HEK293 (cell line): ENCODE measurements at regions not wholly inside any gene's neighbourhood (a gene's known extent, or its start where the extent isn't known, plus 50 kb on each side); places are given as distances from the start of the nearest gene placed in this dataset.

Source experiments
- CTCF ChIA-PET: fragments of 350-600 bp; formaldehyde crosslinking; extraction: SDS; loops from one replicate; lab custom pipeline; 2021; ENCODE audit warnings: antibody characterized with exemption; lab: Yijun Ruan, JAX
- POLR2A ChIA-PET: fragments of 300-600 bp; formaldehyde crosslinking; extraction: SDS; loops from one replicate; lab custom pipeline; 2020; ENCODE audit warnings: antibody characterized with exemption, inconsistent platforms; lab: Yijun Ruan, JAX
- H3K27ac ChIP-seq: fragments of 200-500 bp; sonication (Bioruptor generic); 2 replicates; pipeline ENCODE4 v1.5.1; 2014; ENCODE audit warnings: low read depth, low read length, control low read depth, inconsistent platforms; ENCODE audit errors: extremely low read depth
- H3K36me3 ChIP-seq, 2 experiments: fragments of 200-500 bp in 1 of 2; sonication (Bioruptor generic) in 1 of 2; 1 replicate in 1 of 2; 2 replicates in 1 of 2; pipeline ENCODE4 v1.5.1; 2014 to 2017; ENCODE audit warnings: inconsistent platforms in 2 of 2, low read length in 2 of 2; ENCODE audit not compliant: control insufficient read depth in 2 of 2, insufficient read depth in 1 of 2
- H3K4me1 ChIP-seq: fragments of 200-500 bp; sonication (Bioruptor generic); 2 replicates; pipeline ENCODE4 v1.5.1; 2014; ENCODE audit warnings: mild to moderate bottlenecking, low read length, inconsistent platforms; ENCODE audit not compliant: control insufficient read depth, insufficient read depth
- H3K4me3 ChIP-seq: 2 replicates; pipeline ENCODE4 v1.5.1; 2011; ENCODE audit warnings: low read depth, mild to moderate bottlenecking, control low read depth, low read length, moderate library complexity
- H3K9me3 ChIP-seq: fragments of 200-500 bp; sonication (Bioruptor generic); 2 replicates; pipeline ENCODE4 v1.5.1; 2014; ENCODE audit warnings: low read depth, low read length, inconsistent platforms; ENCODE audit not compliant: control insufficient read depth, insufficient read depth
- EGR2 ChIP-seq: fragments of 450-650 bp; formaldehyde crosslinking; IDR thresholded peaks from 2 replicates; pipeline ENCODE4 v1.5.1; 2016; ENCODE audit warnings: low read depth, missing biosample characterization, missing genetic modification characterization
- GLIS2 ChIP-seq: fragments of 450-650 bp; formaldehyde crosslinking; IDR thresholded peaks from 2 replicates; pipeline ENCODE4 v1.5.1; 2016; ENCODE audit warnings: missing biosample characterization, missing genetic modification characterization
- PBX3 ChIP-seq: sonication (generic); formaldehyde crosslinking; IDR thresholded peaks from 2 replicates; pipeline ENCODE4 v1.8.1; 2022; ENCODE audit warnings: mild to moderate bottlenecking, moderate library complexity, missing genetic modification reagents
- PRDM1 ChIP-seq: fragments of 450-650 bp; formaldehyde crosslinking; IDR thresholded peaks from 2 replicates; pipeline ENCODE4; 2016; ENCODE audit warnings: missing biosample characterization, missing genetic modification characterization
- SP7 ChIP-seq: fragments of 450-650 bp; formaldehyde crosslinking; IDR thresholded peaks from 2 replicates; pipeline ENCODE4 v1.5.1; 2016; ENCODE audit warnings: missing biosample characterization, missing genetic modification characterization
- ZBTB17 ChIP-seq: fragments of 450-650 bp; formaldehyde crosslinking; IDR thresholded peaks from 2 replicates; pipeline ENCODE4 v1.5.1; 2016; ENCODE audit warnings: missing biosample characterization, missing genetic modification characterization
- ZBTB7A ChIP-seq: fragments of 450-650 bp; formaldehyde crosslinking; IDR thresholded peaks from 2 replicates; pipeline ENCODE4 v1.5.1; 2016; ENCODE audit warnings: low read depth, missing biosample characterization, missing genetic modification characterization
- ZNF133 ChIP-seq: fragments of 450-650 bp; formaldehyde crosslinking; IDR thresholded peaks from 2 replicates; pipeline ENCODE4 v1.5.1; 2016; ENCODE audit warnings: missing biosample characterization, missing genetic modification characterization
- ZNF155 ChIP-seq: fragments of 450-650 bp; formaldehyde crosslinking; IDR thresholded peaks from 2 replicates; pipeline ENCODE4 v1.5.1; 2016; ENCODE audit warnings: missing biosample characterization, missing genetic modification characterization
- ZNF19 ChIP-seq: fragments of 450-650 bp; formaldehyde crosslinking; IDR thresholded peaks from 2 replicates; pipeline ENCODE4; 2016; ENCODE audit warnings: missing biosample characterization, missing genetic modification characterization, low read depth
- ZNF239 ChIP-seq: fragments of 450-650 bp; formaldehyde crosslinking; IDR thresholded peaks from 2 replicates; pipeline ENCODE4 v1.5.1; 2016; ENCODE audit warnings: missing biosample characterization, missing genetic modification characterization
- ZNF426 ChIP-seq: fragments of 450-650 bp; formaldehyde crosslinking; IDR thresholded peaks from 2 replicates; pipeline ENCODE4 v1.5.1; 2017; ENCODE audit warnings: missing biosample characterization, missing genetic modification characterization, mild to moderate bottlenecking, inconsistent platforms, moderate library complexity
- ZNF501 ChIP-seq: fragments of 450-650 bp; formaldehyde crosslinking; IDR thresholded peaks from 2 replicates; pipeline ENCODE4 v1.5.1; 2016; ENCODE audit warnings: missing biosample characterization, missing genetic modification characterization
- ZNF529 ChIP-seq: fragments of 450-650 bp; formaldehyde crosslinking; IDR thresholded peaks from 2 replicates; pipeline ENCODE4 v1.5.1; 2017; ENCODE audit warnings: missing genetic modification characterization, missing biosample characterization; ENCODE audit not compliant: insufficient replicate concordance
- ZNF548 ChIP-seq: fragments of 450-650 bp; formaldehyde crosslinking; IDR thresholded peaks from 2 replicates; pipeline ENCODE4 v1.5.1; 2016; ENCODE audit warnings: missing biosample characterization, missing genetic modification characterization
- ZNF626 ChIP-seq: fragments of 450-650 bp; sonication (Bioruptor Pico); formaldehyde crosslinking; IDR thresholded peaks from 2 replicates; pipeline ENCODE4 v1.5.1; 2018; ENCODE audit warnings: missing biosample characterization, missing genetic modification characterization, inconsistent platforms
- ZNF660 ChIP-seq: fragments of 450-650 bp; IDR thresholded peaks from 2 replicates; pipeline ENCODE4 v1.5.1; 2018; ENCODE audit warnings: missing biosample characterization, mild to moderate bottlenecking, missing genetic modification characterization
- ZNF785 ChIP-seq: fragments of 450-650 bp; formaldehyde crosslinking; IDR thresholded peaks from 2 replicates; pipeline ENCODE4 v1.5.1; 2016; ENCODE audit warnings: missing biosample characterization, missing genetic modification characterization
- ZNF791 ChIP-seq: fragments of 450-650 bp; formaldehyde crosslinking; IDR thresholded peaks from 2 replicates; pipeline ENCODE4 v1.5.1; 2016; ENCODE audit warnings: missing biosample characterization, missing genetic modification characterization
- ZSCAN30 ChIP-seq: fragments of 450-650 bp; IDR thresholded peaks from 2 replicates; pipeline ENCODE4 v1.5.1; 2018; ENCODE audit warnings: missing biosample characterization, mild to moderate bottlenecking, missing genetic modification characterization, moderate library complexity
- TF ChIP-seq, protein P1 (sequence below): IDR thresholded peaks from 2 replicates; pipeline ENCODE4 v1.6.1; 2011; ENCODE audit warnings: mild to moderate bottlenecking, low read depth, low read length, borderline replicate concordance
- TF ChIP-seq, protein P2 (sequence below): fragments of 450-650 bp; formaldehyde crosslinking; IDR thresholded peaks from 2 replicates; pipeline ENCODE4 v1.5.1; 2016; ENCODE audit warnings: missing biosample characterization, missing genetic modification characterization

DNA sequence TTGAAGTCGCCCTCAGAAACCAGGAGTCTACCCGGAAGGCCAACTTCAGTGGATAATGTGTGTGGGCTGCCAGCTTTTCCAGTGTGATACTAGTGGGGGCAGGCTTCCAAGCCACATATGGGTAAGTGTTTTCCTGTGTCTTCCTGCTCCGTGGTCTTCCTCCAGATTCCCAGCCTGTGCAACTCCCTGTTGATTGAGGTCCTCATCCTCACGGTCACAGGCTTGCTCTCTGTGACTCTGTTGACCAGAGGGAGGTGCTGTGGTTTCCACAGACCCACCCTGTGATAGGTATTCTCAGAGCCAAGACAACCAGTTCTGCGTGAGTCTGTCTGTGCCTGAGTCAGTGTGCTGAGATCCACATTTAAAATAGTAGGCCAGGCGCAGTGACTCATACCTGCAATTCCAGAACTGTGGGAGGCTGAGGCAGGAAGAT is 388.0 kb upstream of the IRX2 start (continued):
- TF ChIP-seq SP7 (tag by site-specific recombination) (no peak), ZNF426 (tag by site-specific recombination) (no peak)

DNA sequence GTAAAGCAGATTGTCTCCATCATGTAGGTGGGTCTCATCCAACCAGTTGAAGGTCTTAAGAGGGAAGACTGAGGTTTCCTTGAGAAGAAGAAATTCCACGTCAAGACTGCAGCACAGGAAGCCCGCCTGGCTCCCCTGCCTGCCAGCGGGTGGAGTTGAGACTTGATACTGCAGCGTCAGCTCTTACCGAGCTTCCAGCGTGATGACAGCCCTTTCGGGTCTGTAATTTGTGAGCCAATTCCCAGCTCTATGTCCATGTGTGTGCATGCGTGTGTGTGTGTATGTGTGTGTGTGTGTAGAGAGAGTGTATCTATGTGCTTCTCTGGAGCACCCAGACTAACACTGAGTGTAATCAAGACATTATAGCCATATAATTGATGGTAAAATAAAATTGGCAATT is 379.7 kb upstream of the IRX2 start:
- TF ChIP-seq ZNF548 = no peak
- TF ChIP-seq ZSCAN30 (tag by site-specific recombination) = no peak
- no peak for TF ChIP-seq PBX3
- CTCF ChIA-PET = no interaction called here
- H3K36me3 ChIP-seq = no peaks in the 10 kb centered on the region
- H3K4me3 ChIP-seq = no peak overlapping the region
- H3K27ac ChIP-seq = no peak overlapping the region
- no peaks in the 10 kb centered on the region for H3K9me3 ChIP-seq
- POLR2A ChIA-PET = no interaction called here
- H3K4me1 ChIP-seq = no peaks in the 10 kb centered on the region

DNA sequence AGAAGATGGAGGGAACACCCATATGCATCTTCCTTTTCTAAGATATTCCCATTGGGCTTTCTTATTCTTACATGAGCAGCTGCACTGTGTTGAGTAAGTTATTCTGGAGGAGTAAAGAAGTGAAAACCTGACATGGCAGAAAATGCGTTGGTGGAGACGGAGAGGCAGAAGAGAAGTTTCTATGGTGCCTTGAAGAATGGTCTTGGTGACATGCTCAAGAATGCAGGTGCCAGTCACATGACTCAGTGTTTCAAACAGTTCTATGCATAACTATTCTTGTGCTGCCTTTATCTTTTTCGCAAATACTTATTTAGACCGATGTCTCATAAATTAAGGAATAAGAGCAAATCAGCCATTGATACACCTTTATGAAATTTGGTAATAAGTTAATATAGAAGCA is 377.8 kb upstream of the IRX2 start:
- no peaks in the 10 kb centered on the region for H3K9me3 ChIP-seq
- no peaks in the 10 kb centered on the region for H3K36me3 ChIP-seq
- CTCF ChIA-PET = no interaction called here
- no peak overlapping the region for H3K4me3 ChIP-seq
- POLR2A ChIA-PET = no interaction called here
- no peaks in the 10 kb centered on the region for H3K4me1 ChIP-seq
- TF ChIP-seq, protein P1, sequence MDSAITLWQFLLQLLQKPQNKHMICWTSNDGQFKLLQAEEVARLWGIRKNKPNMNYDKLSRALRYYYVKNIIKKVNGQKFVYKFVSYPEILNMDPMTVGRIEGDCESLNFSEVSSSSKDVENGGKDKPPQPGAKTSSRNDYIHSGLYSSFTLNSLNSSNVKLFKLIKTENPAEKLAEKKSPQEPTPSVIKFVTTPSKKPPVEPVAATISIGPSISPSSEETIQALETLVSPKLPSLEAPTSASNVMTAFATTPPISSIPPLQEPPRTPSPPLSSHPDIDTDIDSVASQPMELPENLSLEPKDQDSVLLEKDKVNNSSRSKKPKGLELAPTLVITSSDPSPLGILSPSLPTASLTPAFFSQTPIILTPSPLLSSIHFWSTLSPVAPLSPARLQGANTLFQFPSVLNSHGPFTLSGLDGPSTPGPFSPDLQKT = no peak
- TF ChIP-seq, protein P2, sequence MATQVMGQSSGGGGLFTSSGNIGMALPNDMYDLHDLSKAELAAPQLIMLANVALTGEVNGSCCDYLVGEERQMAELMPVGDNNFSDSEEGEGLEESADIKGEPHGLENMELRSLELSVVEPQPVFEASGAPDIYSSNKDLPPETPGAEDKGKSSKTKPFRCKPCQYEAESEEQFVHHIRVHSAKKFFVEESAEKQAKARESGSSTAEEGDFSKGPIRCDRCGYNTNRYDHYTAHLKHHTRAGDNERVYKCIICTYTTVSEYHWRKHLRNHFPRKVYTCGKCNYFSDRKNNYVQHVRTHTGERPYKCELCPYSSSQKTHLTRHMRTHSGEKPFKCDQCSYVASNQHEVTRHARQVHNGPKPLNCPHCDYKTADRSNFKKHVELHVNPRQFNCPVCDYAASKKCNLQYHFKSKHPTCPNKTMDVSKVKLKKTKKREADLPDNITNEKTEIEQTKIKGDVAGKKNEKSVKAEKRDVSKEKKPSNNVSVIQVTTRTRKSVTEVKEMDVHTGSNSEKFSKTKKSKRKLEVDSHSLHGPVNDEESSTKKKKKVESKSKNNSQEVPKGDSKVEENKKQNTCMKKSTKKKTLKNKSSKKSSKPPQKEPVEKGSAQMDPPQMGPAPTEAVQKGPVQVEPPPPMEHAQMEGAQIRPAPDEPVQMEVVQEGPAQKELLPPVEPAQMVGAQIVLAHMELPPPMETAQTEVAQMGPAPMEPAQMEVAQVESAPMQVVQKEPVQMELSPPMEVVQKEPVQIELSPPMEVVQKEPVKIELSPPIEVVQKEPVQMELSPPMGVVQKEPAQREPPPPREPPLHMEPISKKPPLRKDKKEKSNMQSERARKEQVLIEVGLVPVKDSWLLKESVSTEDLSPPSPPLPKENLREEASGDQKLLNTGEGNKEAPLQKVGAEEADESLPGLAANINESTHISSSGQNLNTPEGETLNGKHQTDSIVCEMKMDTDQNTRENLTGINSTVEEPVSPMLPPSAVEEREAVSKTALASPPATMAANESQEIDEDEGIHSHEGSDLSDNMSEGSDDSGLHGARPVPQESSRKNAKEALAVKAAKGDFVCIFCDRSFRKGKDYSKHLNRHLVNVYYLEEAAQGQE (tag by site-specific recombination) = no peak
- no peak for TF ChIP-seq PRDM1 (tag by site-specific recombination)
- no peak for TF ChIP-seq ZNF501 (tag by site-specific recombination)
- no peak for TF ChIP-seq ZBTB7A (tag by site-specific recombination)
- TF ChIP-seq ZNF785 = no peak
- TF ChIP-seq ZNF791 (tag by site-specific recombination) = no peak
- no peak for TF ChIP-seq ZNF660 (tag by site-specific recombination)
- TF ChIP-seq ZNF529 (tag by site-specific recombination) = no peak
- TF ChIP-seq ZNF426 (tag by site-specific recombination) = no peak
- no peak for TF ChIP-seq ZBTB17 (tag by site-specific recombination)
- TF ChIP-seq, all 188 proteins: peak for 0
- no peak overlapping the region for H3K27ac ChIP-seq

DNA sequence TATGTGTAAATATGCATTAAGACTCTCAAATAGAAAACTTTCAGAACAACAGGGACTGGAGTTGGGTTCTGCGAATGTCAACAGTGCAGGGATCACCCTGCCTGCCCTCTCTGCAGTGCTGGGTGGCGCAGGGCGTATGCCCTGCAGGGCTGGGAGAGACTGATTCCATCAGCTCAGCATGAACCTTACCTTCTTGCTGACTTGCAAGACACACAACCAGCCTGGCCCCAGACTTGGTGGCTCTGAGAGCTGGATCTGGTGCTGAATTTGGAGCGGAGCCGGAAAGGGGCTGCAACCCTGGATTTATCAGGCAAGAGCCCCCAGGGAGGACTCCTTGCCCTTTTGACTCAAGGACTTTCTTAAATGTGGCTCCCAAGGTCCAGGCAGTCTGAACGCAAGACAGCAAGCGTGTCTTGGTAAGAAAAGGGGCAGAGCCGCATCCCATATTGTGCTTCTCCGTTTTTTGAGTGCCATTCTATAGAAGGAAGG is 376.0 kb upstream of the IRX2 start:
- Histone ChIP-seq H3K27ac (no peak overlapping the region), H3K36me3 (no peaks in the 10 kb centered on the region), H3K9me3 (no peaks in the 10 kb centered on the region), H3K4me1 (no peaks in the 10 kb centered on the region), H3K4me3 (no peak overlapping the region)
- CTCF ChIA-PET = no interaction called here
- no peak for TF ChIP-seq ZNF19 (tag by site-specific recombination)
- no peak for TF ChIP-seq ZNF133 (tag by site-specific recombination)
- TF ChIP-seq ZNF239 = no peak
- TF ChIP-seq ZNF626 (tag by site-specific recombination) = no peak
- no peak for TF ChIP-seq ZNF155 (tag by site-specific recombination)
- no peak for TF ChIP-seq GLIS2
- TF ChIP-seq EGR2 (tag by site-specific recombination) = no peak
- no peak for TF ChIP-seq ZNF791 (tag by site-specific recombination)
- POLR2A ChIA-PET = no interaction called here
